ENCODE measurements at regions not wholly inside any gene's neighbourhood (a gene's known extent, or its start where the extent isn't known, plus 50 kb on each side); places are given as distances from the start of the nearest gene placed in this dataset.

DNA sequence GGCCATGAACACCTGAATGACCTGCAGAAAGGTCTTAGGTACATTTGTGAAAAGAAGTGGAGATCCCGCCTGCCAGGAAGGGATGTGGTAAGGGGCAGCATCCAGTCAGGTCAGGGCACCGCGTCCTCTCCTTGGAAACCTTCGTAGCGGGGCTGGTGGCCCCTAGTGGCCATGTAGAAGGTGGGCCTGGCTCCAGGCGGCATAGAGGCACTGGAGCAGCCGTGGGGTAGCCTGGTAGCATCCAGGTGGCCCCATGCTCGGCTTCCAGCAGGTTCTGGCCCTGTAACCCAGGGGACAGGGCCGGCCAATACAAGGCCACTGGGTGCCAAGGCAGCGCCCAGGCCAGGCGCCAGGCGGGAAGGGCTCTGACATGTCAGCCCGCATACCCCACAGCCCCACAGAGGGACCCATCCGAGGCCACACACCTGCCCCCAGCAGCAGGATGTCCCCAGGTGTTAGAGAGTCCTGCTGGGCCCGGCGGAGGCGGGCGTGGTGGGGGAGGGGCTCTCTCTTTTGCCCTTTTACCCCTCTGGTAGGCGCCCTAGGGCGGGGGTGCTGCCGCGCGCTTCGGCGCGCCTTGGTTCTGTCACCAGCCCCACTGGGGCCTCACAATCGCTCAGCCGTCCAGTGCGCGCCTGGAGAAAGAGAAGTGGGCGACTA is 58.3 kb upstream of the SPATA31E1 start:
- no peak for DNase-seq

DNA sequence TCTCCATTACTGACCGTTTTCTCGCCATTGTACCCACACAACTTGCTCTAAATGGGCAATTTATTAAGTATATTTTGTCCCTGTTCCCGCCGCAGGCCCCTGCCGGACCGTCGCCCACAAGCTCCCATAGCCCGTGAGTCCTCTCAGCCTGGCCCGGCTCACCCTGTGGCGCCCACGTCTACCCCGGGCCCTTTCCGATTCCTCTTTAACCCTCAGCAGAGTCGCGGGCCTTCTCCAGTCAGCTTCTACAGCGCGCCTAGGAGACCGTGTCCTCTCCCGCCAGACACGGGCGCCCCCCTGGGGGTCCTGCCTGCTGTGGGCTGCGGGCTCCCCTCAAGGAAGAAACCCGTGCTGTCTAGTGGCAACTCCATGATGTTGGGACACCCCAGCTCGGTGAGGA is 57.8 kb upstream of the SPATA31E1 start:
- no peak for DNase-seq

DNA sequence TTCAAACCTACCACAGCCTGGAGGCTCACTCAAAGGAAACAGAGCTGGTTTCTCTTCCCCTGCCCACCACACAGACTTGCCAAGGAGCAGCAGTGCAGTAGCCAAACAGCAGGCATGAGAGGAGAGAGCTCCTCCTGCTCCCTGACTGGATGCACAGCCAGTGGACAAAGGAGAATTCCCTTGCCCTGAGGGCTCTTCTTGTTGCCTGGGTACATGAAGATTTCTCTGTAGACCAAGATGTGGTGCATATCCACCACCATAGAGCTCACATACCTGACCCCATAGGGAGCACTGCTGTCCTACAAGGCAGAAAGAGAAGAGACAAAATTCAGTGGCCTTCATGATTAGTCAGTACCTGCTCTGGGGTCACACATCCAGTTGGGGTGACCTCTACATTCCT is 56.3 kb upstream of the SPATA31E1 start:
- DNase-seq, result no peak

DNA sequence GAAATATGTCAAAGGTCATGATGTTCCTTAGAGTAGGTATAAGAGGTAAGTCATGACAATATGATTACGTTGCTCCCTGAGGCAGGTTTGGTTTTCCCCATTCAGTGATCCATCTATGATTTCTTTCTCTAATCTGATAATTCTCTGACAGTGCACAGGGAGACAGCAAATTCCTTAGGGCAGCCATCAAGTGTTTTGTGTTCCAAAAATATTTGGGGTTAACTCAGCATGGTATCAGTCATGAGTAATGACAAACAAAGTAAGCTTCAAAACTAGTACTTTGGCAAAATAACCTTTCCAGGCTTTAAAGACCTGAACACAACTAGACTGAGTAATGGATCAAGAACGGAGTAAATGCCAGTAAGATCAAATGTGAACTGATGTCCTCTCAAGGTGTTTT is 55.3 kb upstream of the SPATA31E1 start:
- DNase-seq, result no peak

DNA sequence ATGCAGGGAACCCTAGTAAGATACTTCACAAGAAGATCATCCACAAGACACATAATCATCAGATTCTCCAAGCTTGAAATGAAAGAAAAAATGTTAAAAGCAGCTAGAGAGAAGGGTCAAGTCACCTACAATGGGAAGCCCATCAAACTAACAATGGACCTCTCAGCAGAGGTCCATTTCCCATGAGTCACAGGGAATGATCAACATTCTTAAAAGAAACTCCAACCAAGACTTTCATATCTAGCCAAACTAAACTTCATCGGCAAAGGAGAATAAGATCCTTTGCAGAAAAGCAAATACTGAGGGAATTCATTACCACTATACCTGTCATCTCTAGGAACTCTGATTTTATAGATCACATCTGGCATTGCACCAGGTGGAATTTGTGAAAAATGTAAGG is 52.9 kb upstream of the SPATA31E1 start:
- no peak for DNase-seq

DNA sequence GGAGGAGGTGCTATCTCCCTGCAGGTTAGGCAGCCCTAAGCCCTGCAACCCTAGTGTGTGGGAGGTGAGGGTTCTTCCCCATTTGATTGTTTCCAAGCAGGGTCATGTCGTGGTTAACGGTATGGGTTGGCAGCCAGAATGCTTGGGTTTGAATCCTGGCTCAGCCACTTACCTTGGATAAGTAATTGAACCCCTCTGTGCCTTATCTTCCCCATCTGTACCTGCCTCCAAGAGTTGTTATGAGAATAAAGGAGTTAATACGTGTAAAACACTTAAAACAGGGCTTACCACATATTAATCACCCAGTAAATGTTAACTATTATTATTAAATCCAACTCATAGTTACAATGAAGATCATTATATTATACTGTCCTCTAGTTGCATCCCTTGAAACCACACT is 52.2 kb upstream of the SPATA31E1 start:
- no peak for DNase-seq

DNA sequence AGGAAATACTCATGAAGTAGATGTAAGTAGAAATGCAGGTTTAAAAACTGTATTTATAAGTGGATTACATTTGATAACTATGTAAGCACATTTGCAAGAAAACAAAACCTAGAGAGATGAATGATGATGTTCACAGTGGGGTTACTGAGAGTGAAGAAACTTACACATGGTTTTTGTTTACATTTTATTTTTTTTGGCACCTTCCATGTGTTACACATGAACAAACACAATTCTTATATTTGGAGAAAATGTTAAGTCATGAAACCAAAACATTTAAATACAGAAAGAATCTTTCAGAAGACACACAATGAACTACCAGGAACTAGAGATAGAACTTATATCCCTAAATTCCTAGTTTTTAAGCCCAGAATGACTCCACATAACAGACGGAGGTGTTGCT is 51.5 kb upstream of the SPATA31E1 start:
- no peak for DNase-seq

Data from NCI-H748 treated with DMSO at 0.1 percent for 48 hours (cell line).